Fibroblast of upper back skin (primary cell): ENCODE measurements at regions not wholly inside any gene's neighbourhood (a gene's known extent, or its start where the extent isn't known, plus 50 kb on each side); places are given as distances from the start of the nearest gene placed in this dataset.

Source experiments
- DNase-seq: peaks from one replicate; pipeline ENCODE4 v3.0.0-alpha.2; 2013

- no peak for DNase-seq
Observed at GRCh38 chr6:102474041-102474807, 1080.7 kb downstream of the GRIK2 start.

GRCh38 chr6:102458990-102459389, 1065.5 kb downstream of the GRIK2 start:
- DNase-seq = no peak

- no peak for DNase-seq
Observed at GRCh38 chr6:102438171-102438570, 1044.7 kb downstream of the GRIK2 start.

GRCh38 chr6:102417368-102417998, 1024.0 kb downstream of the GRIK2 start:
- DNase-seq = no peak

- no peak for DNase-seq
Observed at GRCh38 chr6:102415891-102416290, 1022.4 kb downstream of the GRIK2 start.

GRCh38 chr6:102411796-102412195, 1018.3 kb downstream of the GRIK2 start:
- no peak for DNase-seq

- DNase-seq = no peak
Observed at GRCh38 chr6:102407886-102408741, 1014.6 kb downstream of the GRIK2 start.

- no peak for DNase-seq
Observed at GRCh38 chr6:102405860-102406259, 1012.4 kb downstream of the GRIK2 start.

GRCh38 chr6:102402635-102403329, 1009.3 kb downstream of the GRIK2 start:
- DNase-seq = no peak

- DNase-seq = no peak
Observed at GRCh38 chr6:102398788-102399390, 1005.4 kb downstream of the GRIK2 start.

GRCh38 chr6:102390541-102390940, 997.0 kb downstream of the GRIK2 start:
- no peak for DNase-seq

GRCh38 chr6:102389994-102390393, 996.5 kb downstream of the GRIK2 start:
- no peak for DNase-seq

GRCh38 chr6:102387326-102388033, 994.0 kb downstream of the GRIK2 start:
- no peak for DNase-seq

- DNase-seq = no peak
Observed at GRCh38 chr6:102381203-102381602, 987.7 kb downstream of the GRIK2 start.

GRCh38 chr6:102356170-102356569, 962.7 kb downstream of the GRIK2 start:
- no peak for DNase-seq

GRCh38 chr6:102355578-102355977, 962.1 kb downstream of the GRIK2 start:
- no peak for DNase-seq

GRCh38 chr6:102352552-102352951, 959.0 kb downstream of the GRIK2 start:
- no peak for DNase-seq

GRCh38 chr6:102344769-102345168, 951.3 kb downstream of the GRIK2 start:
- no peak for DNase-seq

GRCh38 chr6:102340311-102340710, 946.8 kb downstream of the GRIK2 start:
- DNase-seq = no peak

GRCh38 chr6:102333736-102334135, 940.2 kb downstream of the GRIK2 start:
- no peak for DNase-seq

- DNase-seq = no peak
Observed at GRCh38 chr6:102327697-102328225, 934.3 kb downstream of the GRIK2 start.

GRCh38 chr6:102313699-102314098, 920.2 kb downstream of the GRIK2 start:
- no peak for DNase-seq
